Osteoblast (primary cell): ENCODE measurements at regions not wholly inside any gene's neighbourhood (a gene's known extent, or its start where the extent isn't known, plus 50 kb on each side); places are given as distances from the start of the nearest gene placed in this dataset.

ENCODE experiments used
- DNase-seq: peaks from one replicate; pipeline ENCODE4 v3.0.0; 2011; ENCODE audit warnings: low spot score, mixed read lengths; ENCODE audit not compliant: insufficient read length; ENCODE audit errors: missing footprints
- H2AFZ ChIP-seq: 2 replicates; pipeline ENCODE4 v1.6.0; 2011; ENCODE audit warnings: mild to moderate bottlenecking, low read length
- H3K27ac ChIP-seq: 2 replicates; pipeline ENCODE4 v1.5.1; 2011; ENCODE audit warnings: mild to moderate bottlenecking, low read depth, low read length, moderate library complexity
- H3K27me3 ChIP-seq: 2 replicates; pipeline ENCODE4 v1.6.0; 2012; ENCODE audit warnings: mild to moderate bottlenecking, control low read depth, inconsistent platforms, low read length, moderate library complexity; ENCODE audit not compliant: insufficient read depth
- H3K36me3 ChIP-seq: 2 replicates; pipeline ENCODE4 v1.5.1; 2011; ENCODE audit warnings: mild to moderate bottlenecking, low read length, control low read depth, moderate library complexity; ENCODE audit not compliant: insufficient read depth
- H3K4me1 ChIP-seq: 2 replicates; pipeline ENCODE4 v1.5.1; 2011; ENCODE audit warnings: mild to moderate bottlenecking, low read length, control low read depth, moderate library complexity; ENCODE audit not compliant: insufficient read depth
- H3K4me2 ChIP-seq: 2 replicates; pipeline ENCODE4 v1.6.0; 2011; ENCODE audit warnings: mild to moderate bottlenecking, low read length; ENCODE audit not compliant: insufficient read depth
- H3K4me3 ChIP-seq: fragments of 200-600 bp; sonication (generic); 3 replicates; pipeline ENCODE4 v1.5.1; 2012; ENCODE audit warnings: mild to moderate bottlenecking, low read length, inconsistent platforms; ENCODE audit not compliant: insufficient read depth
- H3K79me2 ChIP-seq: 2 replicates; pipeline ENCODE4 v1.6.0; 2012; ENCODE audit warnings: mild to moderate bottlenecking, low read length, control low read depth, inconsistent platforms; ENCODE audit not compliant: insufficient read depth
- H3K9me3 ChIP-seq: 2 replicates; pipeline ENCODE4 v1.5.1; 2011; ENCODE audit warnings: low read depth, low read length, control low read depth
- H4K20me1 ChIP-seq: 2 replicates; pipeline ENCODE4 v1.6.0; 2012; ENCODE audit warnings: mild to moderate bottlenecking, low read length, control low read depth; ENCODE audit not compliant: insufficient read depth
- TF ChIP-seq, protein P1 (sequence below): IDR thresholded peaks from 2 replicates; pipeline ENCODE4 v1.5.1; 2011; ENCODE audit warnings: mild to moderate bottlenecking, low read depth, low read length, moderate library complexity; ENCODE audit errors: extremely low read depth

DNA sequence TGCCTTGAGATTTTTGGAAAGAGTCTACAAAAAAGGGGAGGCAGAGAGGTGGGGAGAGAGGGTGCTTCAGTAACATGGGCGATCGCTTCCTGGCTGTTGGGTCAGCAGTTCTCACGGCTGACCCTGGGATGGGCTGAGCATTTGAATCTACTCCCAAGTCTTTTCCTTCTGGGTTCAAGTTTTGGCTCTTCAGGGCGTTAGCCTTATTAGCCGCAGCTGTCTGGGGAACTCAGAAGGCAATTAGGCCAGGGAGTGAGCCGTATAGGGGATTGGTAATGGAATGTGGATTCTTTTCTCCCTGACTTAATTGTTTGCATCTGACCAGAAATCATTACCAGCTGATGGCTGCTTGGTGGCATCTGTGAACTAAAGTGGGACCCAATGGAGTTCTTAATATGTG is 250.5 kb upstream of the SKOR2 start:
- no peaks in the 10 kb centered on the region for H3K9me3 ChIP-seq
- no peak overlapping the region for H2AFZ ChIP-seq
- H3K4me1 ChIP-seq: no peaks in the 10 kb centered on the region
- no peak overlapping the region for H3K4me2 ChIP-seq
- TF ChIP-seq, protein P1, sequence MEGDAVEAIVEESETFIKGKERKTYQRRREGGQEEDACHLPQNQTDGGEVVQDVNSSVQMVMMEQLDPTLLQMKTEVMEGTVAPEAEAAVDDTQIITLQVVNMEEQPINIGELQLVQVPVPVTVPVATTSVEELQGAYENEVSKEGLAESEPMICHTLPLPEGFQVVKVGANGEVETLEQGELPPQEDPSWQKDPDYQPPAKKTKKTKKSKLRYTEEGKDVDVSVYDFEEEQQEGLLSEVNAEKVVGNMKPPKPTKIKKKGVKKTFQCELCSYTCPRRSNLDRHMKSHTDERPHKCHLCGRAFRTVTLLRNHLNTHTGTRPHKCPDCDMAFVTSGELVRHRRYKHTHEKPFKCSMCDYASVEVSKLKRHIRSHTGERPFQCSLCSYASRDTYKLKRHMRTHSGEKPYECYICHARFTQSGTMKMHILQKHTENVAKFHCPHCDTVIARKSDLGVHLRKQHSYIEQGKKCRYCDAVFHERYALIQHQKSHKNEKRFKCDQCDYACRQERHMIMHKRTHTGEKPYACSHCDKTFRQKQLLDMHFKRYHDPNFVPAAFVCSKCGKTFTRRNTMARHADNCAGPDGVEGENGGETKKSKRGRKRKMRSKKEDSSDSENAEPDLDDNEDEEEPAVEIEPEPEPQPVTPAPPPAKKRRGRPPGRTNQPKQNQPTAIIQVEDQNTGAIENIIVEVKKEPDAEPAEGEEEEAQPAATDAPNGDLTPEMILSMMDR: no peak
- DNase-seq: no peak
- H3K79me2 ChIP-seq: no peaks in the 10 kb centered on the region
- no peak overlapping the region for H3K27ac ChIP-seq
- no peaks in the 10 kb centered on the region for H3K36me3 ChIP-seq
- no peaks in the 10 kb centered on the region for H3K27me3 ChIP-seq
- no peaks in the 10 kb centered on the region for H4K20me1 ChIP-seq
- no peak overlapping the region for H3K4me3 ChIP-seq

DNA sequence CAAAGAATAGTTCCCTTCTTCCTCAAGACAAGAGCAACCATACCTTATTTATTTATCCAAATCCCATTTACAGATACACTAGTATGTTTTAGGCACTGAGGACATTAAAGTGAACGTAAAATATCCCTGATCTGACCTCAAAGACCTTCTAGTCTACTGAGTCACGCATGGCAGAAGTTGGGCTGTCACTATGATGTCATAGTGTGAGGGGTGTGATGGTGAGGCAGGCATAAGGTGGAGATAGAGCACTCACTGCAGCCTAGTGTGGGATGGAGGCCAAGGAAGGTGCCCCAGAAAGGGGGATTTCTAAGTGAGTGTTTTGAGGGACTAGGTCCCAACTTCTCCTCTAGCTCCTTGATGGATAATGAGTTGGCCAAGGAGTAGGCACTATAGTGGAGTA is 249.5 kb upstream of the SKOR2 start:
- Histone ChIP-seq H2AFZ (no peak overlapping the region), H3K27me3 (no peaks in the 10 kb centered on the region), H3K9me3 (no peaks in the 10 kb centered on the region), H3K4me1 (no peaks in the 10 kb centered on the region), H4K20me1 (no peaks in the 10 kb centered on the region), H3K4me3 (no peak overlapping the region), H3K79me2 (no peaks in the 10 kb centered on the region), H3K27ac (no peak overlapping the region), H3K36me3 (no peaks in the 10 kb centered on the region), H3K4me2 (no peak overlapping the region)
- TF ChIP-seq, protein P1: no peak
- DNase-seq: no peak

DNA sequence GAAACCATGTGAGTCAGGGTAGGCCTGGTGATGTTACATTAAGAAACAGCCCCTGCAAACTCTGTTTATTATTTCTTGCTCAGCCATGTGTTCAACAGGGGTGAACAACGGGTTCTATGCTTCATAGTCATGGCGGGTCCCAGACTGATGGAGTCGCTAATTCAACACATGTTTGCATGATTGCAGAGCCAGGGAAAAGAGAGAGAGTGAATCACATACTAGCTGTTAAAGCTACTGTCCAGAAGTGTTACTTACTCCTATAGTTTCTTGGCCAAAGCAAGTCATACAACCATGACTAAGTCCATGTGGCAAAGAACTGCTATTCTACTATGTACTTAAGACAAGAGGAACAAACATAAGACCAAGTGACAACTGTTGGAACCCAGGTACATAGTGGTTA is 241.2 kb upstream of the SKOR2 start:
- H3K4me3 ChIP-seq: no peak overlapping the region
- no peak for DNase-seq
- no peaks in the 10 kb centered on the region for H3K79me2 ChIP-seq
- H3K4me1 ChIP-seq: no peaks in the 10 kb centered on the region
- H3K27ac ChIP-seq: no peak overlapping the region
- no peaks in the 10 kb centered on the region for H3K36me3 ChIP-seq
- H3K27me3 ChIP-seq: no peaks in the 10 kb centered on the region
- H2AFZ ChIP-seq: no peak overlapping the region
- H3K9me3 ChIP-seq: no peaks in the 10 kb centered on the region
- TF ChIP-seq, protein P1: no peak
- H4K20me1 ChIP-seq: no peaks in the 10 kb centered on the region
- H3K4me2 ChIP-seq: no peak overlapping the region

DNA sequence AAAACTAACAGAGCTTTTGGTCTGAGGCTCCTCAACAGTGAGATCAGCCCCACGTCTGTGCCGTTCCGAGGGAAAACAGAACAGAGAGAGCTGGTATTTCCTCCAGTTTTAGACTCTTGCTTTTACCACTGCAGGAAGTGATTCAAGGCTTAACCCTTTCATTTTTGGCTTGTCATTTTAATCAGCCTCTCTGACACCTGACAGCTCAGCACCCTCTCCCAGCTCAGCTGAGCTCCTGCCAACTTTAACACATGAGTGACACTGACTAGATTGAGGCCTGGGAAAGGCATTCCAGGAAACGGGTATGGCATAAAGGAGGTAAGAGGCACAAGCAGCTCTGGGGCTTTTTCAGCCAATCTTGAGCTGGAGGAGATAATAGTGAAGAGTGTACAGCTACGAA is 239.4 kb upstream of the SKOR2 start:
- TF ChIP-seq, protein P1: no peak
- no peaks in the 10 kb centered on the region for H3K79me2 ChIP-seq

More for the DNA sequence above, 239.4 kb upstream of the SKOR2 start:
- Histone ChIP-seq H3K27me3 (no peaks in the 10 kb centered on the region), H3K4me2 (no peak overlapping the region), H4K20me1 (no peaks in the 10 kb centered on the region), H3K27ac (no peak overlapping the region), H3K9me3 (no peaks in the 10 kb centered on the region), H3K4me1 (no peaks in the 10 kb centered on the region), H3K4me3 (no peak overlapping the region), H2AFZ (no peak overlapping the region), H3K36me3 (no peaks in the 10 kb centered on the region)
- DNase-seq: no peak
